Liver (tissue), 7 donors: ENCODE measurements at regions not wholly inside any gene's neighbourhood (a gene's known extent, or its start where the extent isn't known, plus 50 kb on each side); places are given as distances from the start of the nearest gene placed in this dataset.

ENCODE experiments used
- DNase-seq: peaks from one replicate; pipeline ENCODE4 v3.0.0-alpha.2; 2017; ENCODE audit warnings: low spot score
- H3K27ac ChIP-seq, 2 donors: one replicate each; pipeline ENCODE4 v1.7.0; 2013; ENCODE audit warnings: inconsistent platforms in 2 of 2, low read length in 2 of 2, control low read depth in 1 of 2, low read depth in 1 of 2, mild to moderate bottlenecking in 1 of 2
- H3K27me3 ChIP-seq, 4 donors: one replicate each; pipeline versions ENCODE4 v1.6.1 to v1.7.0; 2013; ENCODE audit warnings: low read length in 3 of 4, inconsistent platforms in 1 of 4, mild to moderate bottlenecking in 1 of 4, moderate library complexity in 1 of 4; ENCODE audit not compliant: control insufficient read depth in 4 of 4, insufficient read depth in 4 of 4
- H3K36me3 ChIP-seq, 4 donors: one replicate each; pipeline versions ENCODE4 v1.6.1 to v1.7.0; 2013; ENCODE audit warnings: low read length in 3 of 4, mild to moderate bottlenecking in 3 of 4, low read depth in 1 of 4, moderate library complexity in 1 of 4; ENCODE audit not compliant: control insufficient read depth in 4 of 4, insufficient read depth in 3 of 4
- H3K4me1 ChIP-seq, 4 donors: one replicate each; pipeline versions ENCODE4 v1.6.1 to v1.7.0; 2013; ENCODE audit warnings: low read length in 3 of 4, mild to moderate bottlenecking in 3 of 4, moderate library complexity in 1 of 4; ENCODE audit not compliant: control insufficient read depth in 4 of 4, insufficient read depth in 4 of 4
- H3K4me3 ChIP-seq, 3 donors: one replicate each; pipeline versions ENCODE4 v1.6.1 to v1.7.0; 2013; ENCODE audit warnings: low read length in 3 of 3, control low read depth in 1 of 3, low read depth in 1 of 3, mild to moderate bottlenecking in 1 of 3
- H3K9ac ChIP-seq, 2 donors: one replicate each; pipeline ENCODE4 v1.7.0; 2013; ENCODE audit warnings: low read length in 2 of 2, mild to moderate bottlenecking in 2 of 2, moderate library complexity in 2 of 2, control low read depth in 1 of 2, low read depth in 1 of 2
- H3K9me3 ChIP-seq, 4 donors: one replicate each; pipeline versions ENCODE4 v1.6.1 to v1.7.0; 2013; ENCODE audit warnings: low read length in 3 of 4; ENCODE audit not compliant: control insufficient read depth in 4 of 4
- EGR1 ChIP-seq, 2 donors: IDR thresholded peaks; 2 replicates each; pipeline ENCODE4 v1.6.1; 2016 to 2018; ENCODE audit warnings: antibody characterized with exemption in 2 of 2, low read depth in 2 of 2
- GABPA ChIP-seq, 2 donors: IDR thresholded peaks in 1 of 2; conservative IDR thresholded peaks in 1 of 2; 2 replicates each; pipeline ENCODE4 v1.6.1; 2016; ENCODE audit warnings: antibody characterized with exemption in 2 of 2, mild to moderate bottlenecking in 1 of 2, moderate library complexity in 1 of 2
- TAF1 ChIP-seq: conservative IDR thresholded peaks from 2 replicates; pipeline ENCODE4 v1.6.1; 2016; ENCODE audit warnings: antibody characterized with exemption, mild to moderate bottlenecking
- ZBTB33 ChIP-seq: IDR thresholded peaks from 2 replicates; pipeline ENCODE4 v1.6.1; 2016; ENCODE audit warnings: antibody characterized with exemption
- WGBS: extraction: QIAGEN DNeasy Blood & Tissue Kit; methylation state at CpG from one replicate; pipeline ENCODE4 v1.1.7; 2013; 5-methylcytosine and 5-hydroxymethylcytosine counted together
- donor health status: healthy.
- donor health status: healthy.
- donor health status: healthy.
- donor health status: healthy.

- WGBS: 24% methylated on average over 45 of the region's 45 CpGs
- peaks cover 0 to 6% (median 2%) of the 10 kb centered on the region in 4 donors for H3K4me1 ChIP-seq
- no peaks in the 10 kb centered on the region for H3K9me3 ChIP-seq
- H3K36me3 ChIP-seq: no peaks in the 10 kb centered on the region
- peak overlapping the region in 1 of 2 donors; percentile 64 for H3K9ac ChIP-seq
- no peak for DNase-seq
- H3K4me3 ChIP-seq: peak overlapping the region in 2 of 3 donors; percentile 40 to 43
- H3K27ac ChIP-seq: peak overlapping the region; percentile 51 to 63
- peaks cover 0 to 5% (median 0%) of the 10 kb centered on the region in 4 donors for H3K27me3 ChIP-seq
- no peak for TF ChIP-seq TAF1
- TF ChIP-seq ZBTB33: no peak
- no peak for TF ChIP-seq GABPA (IDR thresholded peaks at IDR 0.05 in 1 of 2, conservative IDR thresholded peaks at IDR 0.05 in 1 of 2)
- peak; percentile 24 to 93 for TF ChIP-seq EGR1 (IDR thresholded peaks at IDR 0.05; ENCODE audit: low read depth in 2 of 2)
These were observed 50.0 kb upstream of the EZR start for GRCh38 chr6:158868890-158869825.
